MM.1S (cell line): ENCODE measurements at regions not wholly inside any gene's neighbourhood (a gene's known extent, or its start where the extent isn't known, plus 50 kb on each side); places are given as distances from the start of the nearest gene placed in this dataset.

Experiments
- DNase-seq: peaks from one replicate; pipeline ENCODE4 v3.0.0-alpha.2; 2015
- H2AFZ ChIP-seq: fragments of 300-600 bp; sonication (generic); 2 replicates; pipeline ENCODE4 v1.6.0; 2016; ENCODE audit warnings: antibody characterized with exemption, low read length
- H3F3A ChIP-seq: fragments of 300-600 bp; sonication (generic); 2 replicates; pipeline ENCODE4 v1.6.1; 2016; ENCODE audit warnings: mild to moderate bottlenecking, antibody characterized with exemption, low read length, moderate library complexity, mixed read lengths; ENCODE audit not compliant: insufficient read depth
- H3K27ac ChIP-seq: fragments of 300-600 bp; sonication (generic); 2 replicates; pipeline ENCODE4 v1.5.1; 2016; ENCODE audit warnings: mild to moderate bottlenecking, low read length
- H3K27me3 ChIP-seq: fragments of 300-600 bp; sonication (generic); replicated peaks from 2 replicates; pipeline ENCODE4 v1.6.0; 2016; ENCODE audit warnings: low read length; ENCODE audit not compliant: insufficient read depth
- H3K36me3 ChIP-seq: fragments of 300-600 bp; sonication (generic); replicated peaks from 2 replicates; pipeline ENCODE4 v1.6.1; 2016; ENCODE audit warnings: mild to moderate bottlenecking, low read length, mixed read lengths; ENCODE audit not compliant: insufficient read depth
- H3K4me1 ChIP-seq: fragments of 300-600 bp; sonication (generic); 2 replicates; pipeline ENCODE4 v1.6.1; 2016; ENCODE audit warnings: low read length, mixed read lengths
- H3K4me2 ChIP-seq: fragments of 300-600 bp; sonication (generic); 2 replicates; pipeline ENCODE4 v1.6.0; 2016; ENCODE audit warnings: low read depth, low read length
- H3K4me3 ChIP-seq: fragments of 300-600 bp; sonication (generic); 2 replicates; pipeline ENCODE4 v1.5.1; 2016; ENCODE audit warnings: low read length, mixed read lengths
- H3K79me2 ChIP-seq: fragments of 300-600 bp; sonication (generic); 2 replicates; pipeline ENCODE4 v1.6.1; 2016; ENCODE audit warnings: mixed run types, low read length, mixed read lengths
- H3K9ac ChIP-seq: fragments of 300-600 bp; sonication (generic); 2 replicates; pipeline ENCODE4 v1.6.1; 2016; ENCODE audit warnings: low read length, mixed read lengths
- H3K9me2 ChIP-seq: fragments of 300-600 bp; sonication (generic); replicated peaks from 2 replicates; pipeline ENCODE4 v1.6.1; 2016; ENCODE audit warnings: mild to moderate bottlenecking, low read length, mixed read lengths; ENCODE audit not compliant: insufficient read depth
- H3K9me3 ChIP-seq: fragments of 300-600 bp; sonication (generic); replicated peaks from 2 replicates; pipeline ENCODE4 v1.6.1; 2016; ENCODE audit warnings: mild to moderate bottlenecking, low read length, mixed read lengths; ENCODE audit not compliant: insufficient read depth
- H4K20me1 ChIP-seq: fragments of 300-600 bp; sonication (generic); 2 replicates; pipeline ENCODE4 v1.6.1; 2016; ENCODE audit warnings: mild to moderate bottlenecking, low read length, moderate library complexity, mixed read lengths; ENCODE audit not compliant: insufficient read depth
- EZH2 ChIP-seq: fragments of 300-600 bp; sonication (generic); optimal IDR thresholded peaks from 2 replicates; pipeline ENCODE3; 2017; ENCODE audit warnings: low read depth, mild to moderate bottlenecking, antibody characterized with exemption, low read length, mixed read lengths
- EZH2phosphoT487 ChIP-seq: fragments of 300-600 bp; sonication (generic); IDR thresholded peaks from 2 replicates; pipeline ENCODE4 v1.6.1; 2018; ENCODE audit warnings: antibody characterized with exemption, low read length
- TF ChIP-seq, protein P1 (sequence below): fragments of 300-600 bp; sonication (generic); IDR thresholded peaks from 2 replicates; pipeline ENCODE4 v1.5.1; 2016; ENCODE audit warnings: antibody characterized with exemption, low read length, mixed read lengths

DNA sequence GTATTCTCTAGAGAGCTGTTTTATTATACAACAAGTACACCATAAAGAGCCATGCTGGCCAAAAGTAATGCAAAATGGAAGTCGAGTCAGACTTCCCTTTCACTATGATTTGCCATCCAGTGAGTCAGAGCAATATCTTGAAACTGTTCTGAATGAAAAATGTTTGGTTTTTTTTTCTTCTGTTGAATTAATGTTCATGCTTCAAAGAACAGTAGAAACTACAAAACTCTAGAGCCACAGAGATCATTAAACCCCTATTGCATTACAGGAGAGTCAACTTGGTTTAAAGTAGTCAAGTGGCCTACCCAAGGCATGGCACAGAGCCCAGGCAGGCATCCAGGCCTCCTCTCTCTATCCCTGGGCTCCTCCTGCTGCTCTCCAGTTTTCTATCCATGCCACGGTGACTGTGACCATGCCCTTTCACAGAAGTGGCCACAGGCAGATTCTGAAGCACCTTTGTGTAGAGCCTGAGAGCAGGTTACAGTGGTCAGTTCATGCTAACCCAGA is 358.9 kb downstream of the DEPDC1B start:
- Histone ChIP-seq H3K4me3 (no peak overlapping the region), H3K9me3 (no peaks in the 10 kb centered on the region), H3K36me3 (no peaks in the 10 kb centered on the region), H3K4me2 (no peak overlapping the region), H3K9ac (no peak overlapping the region), H3F3A (no peaks in the 10 kb centered on the region), H3K27ac (no peak overlapping the region), H2AFZ (no peak overlapping the region), H3K27me3 (no peaks in the 10 kb centered on the region), H3K4me1 (no peaks in the 10 kb centered on the region), H4K20me1 (no peaks in the 10 kb centered on the region), H3K9me2 (no peaks in the 10 kb centered on the region), H3K79me2 (no peaks in the 10 kb centered on the region)
- TF ChIP-seq EZH2: no peak
- no peak for TF ChIP-seq EZH2phosphoT487
- TF ChIP-seq, protein P1, sequence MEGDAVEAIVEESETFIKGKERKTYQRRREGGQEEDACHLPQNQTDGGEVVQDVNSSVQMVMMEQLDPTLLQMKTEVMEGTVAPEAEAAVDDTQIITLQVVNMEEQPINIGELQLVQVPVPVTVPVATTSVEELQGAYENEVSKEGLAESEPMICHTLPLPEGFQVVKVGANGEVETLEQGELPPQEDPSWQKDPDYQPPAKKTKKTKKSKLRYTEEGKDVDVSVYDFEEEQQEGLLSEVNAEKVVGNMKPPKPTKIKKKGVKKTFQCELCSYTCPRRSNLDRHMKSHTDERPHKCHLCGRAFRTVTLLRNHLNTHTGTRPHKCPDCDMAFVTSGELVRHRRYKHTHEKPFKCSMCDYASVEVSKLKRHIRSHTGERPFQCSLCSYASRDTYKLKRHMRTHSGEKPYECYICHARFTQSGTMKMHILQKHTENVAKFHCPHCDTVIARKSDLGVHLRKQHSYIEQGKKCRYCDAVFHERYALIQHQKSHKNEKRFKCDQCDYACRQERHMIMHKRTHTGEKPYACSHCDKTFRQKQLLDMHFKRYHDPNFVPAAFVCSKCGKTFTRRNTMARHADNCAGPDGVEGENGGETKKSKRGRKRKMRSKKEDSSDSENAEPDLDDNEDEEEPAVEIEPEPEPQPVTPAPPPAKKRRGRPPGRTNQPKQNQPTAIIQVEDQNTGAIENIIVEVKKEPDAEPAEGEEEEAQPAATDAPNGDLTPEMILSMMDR: no peak
- no peak for DNase-seq

- DNase-seq: no peak
- Histone ChIP-seq H2AFZ (no peak overlapping the region), H3K9ac (no peak overlapping the region), H3K9me3 (no peaks in the 10 kb centered on the region), H3K36me3 (no peaks in the 10 kb centered on the region), H3K4me3 (no peak overlapping the region), H3K79me2 (no peaks in the 10 kb centered on the region), H3F3A (no peaks in the 10 kb centered on the region), H3K9me2 (no peaks in the 10 kb centered on the region), H4K20me1 (no peaks in the 10 kb centered on the region), H3K4me1 (no peaks in the 10 kb centered on the region), H3K27me3 (no peaks in the 10 kb centered on the region), H3K4me2 (no peak overlapping the region), H3K27ac (no peak overlapping the region)
- TF ChIP-seq EZH2phosphoT487: no peak
- TF ChIP-seq, protein P1: no peak
- TF ChIP-seq EZH2: no peak
Observed at GRCh38 chr5:60340326-60340725, 359.6 kb downstream of the DEPDC1B start.

GRCh38 chr5:60339691-60340201 is 360.2 kb downstream of the DEPDC1B start:
- Histone ChIP-seq H3K79me2 (no peaks in the 10 kb centered on the region), H3K36me3 (no peaks in the 10 kb centered on the region), H2AFZ (no peak overlapping the region), H3K9me2 (no peaks in the 10 kb centered on the region), H3K27ac (no peak overlapping the region), H4K20me1 (no peaks in the 10 kb centered on the region), H3K4me2 (no peak overlapping the region), H3K4me3 (no peak overlapping the region), H3K9me3 (no peaks in the 10 kb centered on the region), H3K27me3 (no peaks in the 10 kb centered on the region), H3F3A (no peaks in the 10 kb centered on the region), H3K4me1 (no peaks in the 10 kb centered on the region), H3K9ac (no peak overlapping the region)
- TF ChIP-seq EZH2phosphoT487 (no peak), EZH2 (no peak)
- TF ChIP-seq, protein P1: no peak
- DNase-seq: no peak
